Stomach (tissue), 4 donors: ENCODE measurements at regions not wholly inside any gene's neighbourhood (a gene's known extent, or its start where the extent isn't known, plus 50 kb on each side); places are given as distances from the start of the nearest gene placed in this dataset.

Experiments used
- POLR2A ChIP-seq, 4 donors: fragments of 450-650 bp; IDR thresholded peaks; one replicate each; pipeline ENCODE4 v1.6.1; 2016; ENCODE audit warnings: antibody characterized with exemption in 4 of 4, control low read depth in 2 of 4, mild to moderate bottlenecking in 1 of 4, moderate library complexity in 1 of 4
- POLR2AphosphoS5 ChIP-seq, 3 donors: sonication (generic); formaldehyde crosslinking; IDR thresholded peaks; one replicate each; pipeline ENCODE4 v1.6.1; 2016; ENCODE audit warnings: antibody characterized with exemption in 3 of 3

GRCh38 chr4:114368751-114369150, 229.9 kb upstream of the UGT8 start:
- TF ChIP-seq POLR2A (IDR thresholded peaks at IDR 0.05) (no peak), POLR2AphosphoS5 (IDR thresholded peaks at IDR 0.05) (no peak)
